GM19025 (cell line): ENCODE measurements at regions not wholly inside any gene's neighbourhood (a gene's known extent, or its start where the extent isn't known, plus 50 kb on each side); places are given as distances from the start of the nearest gene placed in this dataset.
"Not testable (repeated sequence)": the region's sequence is repeated elsewhere in the genome, so short reads cannot be mapped to it uniquely, and the experiment has no call there.

ENCODE experiments used
- ATAC-seq: cut with Tn5 transposase; IDR thresholded peaks from one replicate; pipeline ENCODE4 v1.9.1; 2021; ENCODE audit warnings: mild to moderate bottlenecking, low read depth, moderate library complexity; ENCODE audit not compliant: unreplicated experiment

- no peak for ATAC-seq
Observed at GRCh38 chr1:58082596-58082995, 463.9 kb downstream of the OMA1 start.

GRCh38 chr1:58076258-58076657, 470.3 kb downstream of the OMA1 start:
- no peak for ATAC-seq

- ATAC-seq: no peak
Observed at GRCh38 chr1:58075188-58075578, 471.3 kb downstream of the OMA1 start.

GRCh38 chr1:58072450-58072849, 474.1 kb downstream of the OMA1 start:
- ATAC-seq: no peak

GRCh38 chr1:58067082-58067481, 479.4 kb downstream of the OMA1 start:
- ATAC-seq: no peak

- ATAC-seq: no peak
Observed at GRCh38 chr1:58065520-58065919, 481.0 kb downstream of the OMA1 start.

- ATAC-seq: no peak
Observed at GRCh38 chr1:58064166-58064565, 482.4 kb downstream of the OMA1 start.

GRCh38 chr1:58063095-58063494, 483.4 kb downstream of the OMA1 start:
- ATAC-seq: no peak

- ATAC-seq: no peak
Observed at GRCh38 chr1:58062635-58063034, 483.9 kb downstream of the OMA1 start.

- ATAC-seq: no peak
Observed at GRCh38 chr1:58060559-58061170, 485.9 kb downstream of the OMA1 start.

- no peak for ATAC-seq
Observed at GRCh38 chr1:58059789-58060188, 486.7 kb downstream of the OMA1 start.

- ATAC-seq: no peak
Observed at GRCh38 chr1:58058323-58058722, 488.2 kb downstream of the OMA1 start.

- no peak for ATAC-seq
Observed at GRCh38 chr1:58057826-58058225, 488.7 kb downstream of the OMA1 start.

- ATAC-seq: not testable (repeated sequence)
Observed at GRCh38 chr1:58051187-58051586, 495.3 kb downstream of the OMA1 start.

- ATAC-seq: no peak
Observed at GRCh38 chr1:58047265-58047858, 499.2 kb downstream of the OMA1 start.

GRCh38 chr1:58045094-58045705, 501.3 kb downstream of the OMA1 start:
- ATAC-seq: no peak

- ATAC-seq: no peak
Observed at GRCh38 chr1:58041621-58042020, 504.9 kb downstream of the OMA1 start.

- ATAC-seq: no peak
Observed at GRCh38 chr1:58038574-58038973, 508.0 kb downstream of the OMA1 start.

GRCh38 chr1:58035523-58035922, 511.0 kb downstream of the OMA1 start:
- ATAC-seq: no peak

GRCh38 chr1:58033311-58033710, 513.2 kb downstream of the OMA1 start:
- no peak for ATAC-seq

- no peak for ATAC-seq
Observed at GRCh38 chr1:58032611-58033073, 513.9 kb downstream of the OMA1 start.

GRCh38 chr1:58031416-58031815, 515.1 kb downstream of the OMA1 start:
- no peak for ATAC-seq
